KMS-11 (cell line): ENCODE measurements at regions not wholly inside any gene's neighbourhood (a gene's known extent, or its start where the extent isn't known, plus 50 kb on each side); places are given as distances from the start of the nearest gene placed in this dataset.

Experiments used
- H2AFZ ChIP-seq: fragments of 200-600 bp; sonication (generic); 2 replicates; pipeline ENCODE4 v1.6.1; 2016; ENCODE audit warnings: antibody characterized with exemption, mixed run types, low read depth
- H3K27ac ChIP-seq: fragments of 200-600 bp; sonication (generic); 2 replicates; pipeline ENCODE4 v1.6.1; 2016; ENCODE audit warnings: mild to moderate bottlenecking, mixed run types
- H3K27me3 ChIP-seq: fragments of 200-600 bp; sonication (generic); 2 replicates; pipeline ENCODE4 v1.6.1; 2017; ENCODE audit warnings: mild to moderate bottlenecking, low read depth, mixed run types, moderate library complexity; ENCODE audit not compliant: insufficient read depth
- H3K36me3 ChIP-seq: fragments of 200-600 bp; sonication (generic); 2 replicates; pipeline ENCODE4 v1.6.1; 2017; ENCODE audit warnings: mild to moderate bottlenecking, mixed run types; ENCODE audit not compliant: insufficient read depth
- H3K4me1 ChIP-seq: fragments of 200-600 bp; sonication (generic); 2 replicates; pipeline ENCODE4 v1.6.1; 2016; ENCODE audit warnings: mild to moderate bottlenecking, low read depth, mixed run types; ENCODE audit not compliant: poor library complexity, severe bottlenecking
- H3K4me2 ChIP-seq: fragments of 200-600 bp; sonication (generic); 2 replicates; pipeline ENCODE4 v1.7.0; 2016; ENCODE audit warnings: mild to moderate bottlenecking, mixed run types
- H3K4me3 ChIP-seq: fragments of 200-600 bp; sonication (generic); IDR thresholded peaks from 2 replicates; pipeline ENCODE4 v1.6.1; 2017; ENCODE audit warnings: low read depth, low read length, mixed read lengths; ENCODE audit not compliant: insufficient read depth
- H3K79me2 ChIP-seq: fragments of 200-600 bp; sonication (generic); 2 replicates; pipeline ENCODE4 v1.6.1; 2016; ENCODE audit warnings: low read depth, mixed run types; ENCODE audit not compliant: insufficient read depth
- H3K9ac ChIP-seq: fragments of 200-600 bp; sonication (generic); 2 replicates; pipeline ENCODE4 v1.6.1; 2016; ENCODE audit warnings: mild to moderate bottlenecking, mixed run types
- H4K20me1 ChIP-seq: fragments of 200-600 bp; sonication (generic); 2 replicates; pipeline ENCODE4 v1.6.1; 2016; ENCODE audit warnings: mild to moderate bottlenecking, mixed run types; ENCODE audit not compliant: insufficient read depth
- TF ChIP-seq, protein P1 (sequence below): fragments of 200-600 bp; sonication (generic); conservative IDR thresholded peaks from 2 replicates; pipeline ENCODE4 v1.6.1; 2017; ENCODE audit warnings: low read depth, mild to moderate bottlenecking, antibody characterized with exemption, low read length, moderate library complexity, mixed read lengths

DNA sequence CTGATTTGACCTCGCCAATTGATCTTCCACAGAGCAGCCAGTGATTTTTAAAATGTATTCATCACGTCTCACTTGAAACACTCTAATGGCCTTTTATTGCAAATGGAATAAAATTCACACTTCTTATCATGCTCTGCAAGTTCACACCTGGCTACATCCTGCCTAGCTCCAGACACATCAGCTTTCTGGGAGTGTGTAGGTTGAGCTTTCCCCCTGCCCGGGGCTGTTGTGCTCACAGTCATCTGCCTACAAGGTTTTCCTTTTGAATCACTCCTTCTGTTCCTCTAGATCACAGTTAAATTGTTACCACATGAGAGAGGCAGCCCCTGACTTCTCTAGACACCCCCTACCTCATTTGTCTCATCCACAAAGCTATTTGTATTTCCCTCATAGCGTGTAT lies 674.5 kb downstream of the PRELID2 start:
- no peaks in the 10 kb centered on the region for H3K4me1 ChIP-seq
- H3K4me3 ChIP-seq: no peak overlapping the region
- H4K20me1 ChIP-seq: no peaks in the 10 kb centered on the region
- no peak overlapping the region for H2AFZ ChIP-seq
- H3K9ac ChIP-seq: no peak overlapping the region
- H3K36me3 ChIP-seq: no peaks in the 10 kb centered on the region
- no peak overlapping the region for H3K4me2 ChIP-seq
- TF ChIP-seq, protein P1, sequence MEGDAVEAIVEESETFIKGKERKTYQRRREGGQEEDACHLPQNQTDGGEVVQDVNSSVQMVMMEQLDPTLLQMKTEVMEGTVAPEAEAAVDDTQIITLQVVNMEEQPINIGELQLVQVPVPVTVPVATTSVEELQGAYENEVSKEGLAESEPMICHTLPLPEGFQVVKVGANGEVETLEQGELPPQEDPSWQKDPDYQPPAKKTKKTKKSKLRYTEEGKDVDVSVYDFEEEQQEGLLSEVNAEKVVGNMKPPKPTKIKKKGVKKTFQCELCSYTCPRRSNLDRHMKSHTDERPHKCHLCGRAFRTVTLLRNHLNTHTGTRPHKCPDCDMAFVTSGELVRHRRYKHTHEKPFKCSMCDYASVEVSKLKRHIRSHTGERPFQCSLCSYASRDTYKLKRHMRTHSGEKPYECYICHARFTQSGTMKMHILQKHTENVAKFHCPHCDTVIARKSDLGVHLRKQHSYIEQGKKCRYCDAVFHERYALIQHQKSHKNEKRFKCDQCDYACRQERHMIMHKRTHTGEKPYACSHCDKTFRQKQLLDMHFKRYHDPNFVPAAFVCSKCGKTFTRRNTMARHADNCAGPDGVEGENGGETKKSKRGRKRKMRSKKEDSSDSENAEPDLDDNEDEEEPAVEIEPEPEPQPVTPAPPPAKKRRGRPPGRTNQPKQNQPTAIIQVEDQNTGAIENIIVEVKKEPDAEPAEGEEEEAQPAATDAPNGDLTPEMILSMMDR: no peak
- H3K79me2 ChIP-seq: no peaks in the 10 kb centered on the region
- no peaks in the 10 kb centered on the region for H3K27me3 ChIP-seq
- H3K27ac ChIP-seq: no peak overlapping the region

DNA sequence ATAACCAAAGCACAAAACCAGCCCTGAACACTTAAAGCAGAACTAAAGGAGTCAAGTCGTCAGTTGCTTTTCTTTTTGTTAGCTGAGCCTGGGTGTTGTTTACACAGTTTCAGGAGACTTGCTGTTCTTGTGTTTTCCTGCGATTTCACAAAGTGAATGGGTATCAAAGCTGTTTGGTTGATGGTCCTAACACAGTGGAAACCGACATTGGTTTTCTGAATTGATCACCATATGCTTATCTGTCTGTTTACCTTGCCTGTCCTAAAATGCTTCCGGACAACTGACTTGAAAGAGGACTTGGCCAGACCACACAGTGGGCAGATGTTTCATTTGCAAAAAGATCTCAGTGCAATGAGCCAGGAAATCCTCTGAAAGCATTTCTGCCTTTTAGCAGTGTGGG lies 676.4 kb downstream of the PRELID2 start:
- no peaks in the 10 kb centered on the region for H3K36me3 ChIP-seq
- no peaks in the 10 kb centered on the region for H4K20me1 ChIP-seq
- no peaks in the 10 kb centered on the region for H3K27me3 ChIP-seq
- no peaks in the 10 kb centered on the region for H3K79me2 ChIP-seq
- H3K4me1 ChIP-seq: no peaks in the 10 kb centered on the region
- H3K27ac ChIP-seq: no peak overlapping the region
- no peak overlapping the region for H3K4me3 ChIP-seq
- TF ChIP-seq, protein P1: no peak
- H2AFZ ChIP-seq: no peak overlapping the region
- no peak overlapping the region for H3K4me2 ChIP-seq
- H3K9ac ChIP-seq: no peak overlapping the region

DNA sequence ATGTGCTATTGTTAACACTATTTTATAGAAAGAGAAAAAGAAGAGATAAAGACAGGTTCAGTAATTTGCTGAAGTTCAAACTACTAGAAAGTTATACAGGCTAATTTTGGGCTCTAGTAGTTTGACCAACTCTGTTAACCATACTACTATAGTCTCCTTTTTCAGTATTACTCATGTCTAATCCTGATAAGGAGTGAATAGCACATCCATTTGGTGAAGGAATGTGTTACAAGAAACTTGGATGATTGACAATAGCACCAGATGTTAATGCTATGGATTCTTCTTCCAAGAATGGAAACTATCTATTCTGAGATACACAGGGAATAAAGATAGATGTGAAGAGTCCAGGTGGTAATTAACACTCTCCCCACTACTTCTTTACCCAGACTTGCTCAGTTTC lies 677.3 kb downstream of the PRELID2 start:
- Histone ChIP-seq H3K4me2 (no peak overlapping the region), H3K4me3 (no peak overlapping the region), H3K4me1 (no peaks in the 10 kb centered on the region), H3K79me2 (no peaks in the 10 kb centered on the region), H4K20me1 (no peaks in the 10 kb centered on the region), H3K36me3 (no peaks in the 10 kb centered on the region), H3K27me3 (no peaks in the 10 kb centered on the region), H3K27ac (no peak overlapping the region), H3K9ac (no peak overlapping the region), H2AFZ (no peak overlapping the region)
- TF ChIP-seq, protein P1: no peak

DNA sequence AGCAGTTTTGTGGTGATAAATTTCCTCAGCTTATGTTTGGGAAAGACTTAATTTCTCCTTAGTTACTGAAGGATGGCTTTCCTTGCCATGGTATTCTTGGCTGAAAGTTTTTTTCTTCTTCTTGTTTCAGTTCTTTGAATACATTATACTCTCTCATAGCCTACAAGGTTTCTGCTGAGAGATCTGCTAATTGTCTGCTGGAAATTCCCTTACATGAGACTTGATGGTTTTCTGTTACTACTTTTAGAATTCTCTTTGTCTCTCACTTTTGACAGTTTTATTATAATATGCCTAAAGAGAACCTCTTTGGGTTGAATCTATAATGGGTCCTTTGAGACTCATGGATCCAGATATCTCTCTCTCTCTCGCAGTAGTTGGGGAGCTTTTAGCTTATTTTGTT lies 693.6 kb downstream of the PRELID2 start:
- Histone ChIP-seq H3K27me3 (no peaks in the 10 kb centered on the region), H3K27ac (peak overlapping the region; percentile 69), H3K4me3 (no peak overlapping the region), H3K4me1 (peaks cover 37% of the 10 kb centered on the region), H2AFZ (0 out of 2 replicates have a peak overlapping the region, but pooled peaks have one; percentile 13), H3K79me2 (no peaks in the 10 kb centered on the region), H3K36me3 (no peaks in the 10 kb centered on the region), H3K4me2 (peak overlapping the region; percentile 68), H3K9ac (no peak overlapping the region; the same call in 1 of the 2 replicates), H4K20me1 (no peaks in the 10 kb centered on the region)
- TF ChIP-seq, protein P1: no peak
